Activated CD4-positive, alpha-beta T cell treated with anti-CD3 and anti-CD28 coated beads for 48 hours (primary cell): ENCODE measurements at regions not wholly inside any gene's neighbourhood (a gene's known extent, or its start where the extent isn't known, plus 50 kb on each side); places are given as distances from the start of the nearest gene placed in this dataset.

Source experiments
- DNase-seq: peaks from one replicate; pipeline ENCODE4 v3.0.0-alpha.2; 2020

DNA sequence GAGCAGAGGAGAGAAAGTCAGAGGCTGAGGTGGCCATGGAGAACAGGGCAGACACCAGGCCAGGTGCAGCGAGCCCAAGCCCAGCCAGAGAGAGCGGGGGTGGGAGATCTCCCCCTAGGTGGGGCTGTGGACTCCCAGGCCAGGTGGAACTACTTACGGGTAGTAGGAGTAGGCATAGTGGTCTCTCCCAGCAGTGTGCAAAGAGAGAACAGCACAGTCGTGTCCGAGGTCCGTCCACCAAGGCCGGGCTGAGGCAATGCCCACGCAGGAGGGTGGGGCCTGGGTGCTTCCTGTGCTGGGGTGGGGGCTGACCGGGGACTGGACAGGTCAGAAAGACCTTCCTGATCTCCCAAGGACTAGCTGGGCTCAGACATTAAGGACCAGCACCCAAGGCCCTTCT lies 263.7 kb downstream of the PTPRU start:
- no peak for DNase-seq

DNA sequence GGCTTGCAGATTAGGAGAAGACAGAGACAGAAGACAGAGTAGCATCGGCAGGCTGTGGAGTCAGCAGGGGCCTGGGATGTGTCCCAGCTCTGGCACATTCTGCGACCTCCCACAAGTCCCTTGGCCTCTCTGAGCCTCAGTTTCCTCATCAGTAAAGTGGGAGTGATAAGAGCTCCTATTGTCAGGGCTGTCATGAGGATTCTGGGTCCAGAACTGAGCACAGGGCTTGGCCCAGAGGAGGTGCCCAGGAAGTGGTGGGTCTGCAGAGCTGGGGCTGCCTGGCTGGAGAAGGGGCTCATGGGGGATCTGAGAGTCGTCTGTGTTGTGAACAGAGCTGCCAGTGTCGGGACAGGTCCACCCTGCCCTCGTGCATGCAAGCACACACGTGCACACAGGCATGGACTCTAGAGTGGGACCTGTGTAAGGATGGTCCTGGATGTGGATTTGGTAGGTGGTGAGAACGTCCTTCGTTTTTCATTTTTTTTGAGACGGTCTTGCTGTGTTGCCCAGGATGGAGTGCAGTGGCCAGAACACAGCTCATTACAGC lies 262.9 kb downstream of the PTPRU start:
- DNase-seq: no peak

DNA sequence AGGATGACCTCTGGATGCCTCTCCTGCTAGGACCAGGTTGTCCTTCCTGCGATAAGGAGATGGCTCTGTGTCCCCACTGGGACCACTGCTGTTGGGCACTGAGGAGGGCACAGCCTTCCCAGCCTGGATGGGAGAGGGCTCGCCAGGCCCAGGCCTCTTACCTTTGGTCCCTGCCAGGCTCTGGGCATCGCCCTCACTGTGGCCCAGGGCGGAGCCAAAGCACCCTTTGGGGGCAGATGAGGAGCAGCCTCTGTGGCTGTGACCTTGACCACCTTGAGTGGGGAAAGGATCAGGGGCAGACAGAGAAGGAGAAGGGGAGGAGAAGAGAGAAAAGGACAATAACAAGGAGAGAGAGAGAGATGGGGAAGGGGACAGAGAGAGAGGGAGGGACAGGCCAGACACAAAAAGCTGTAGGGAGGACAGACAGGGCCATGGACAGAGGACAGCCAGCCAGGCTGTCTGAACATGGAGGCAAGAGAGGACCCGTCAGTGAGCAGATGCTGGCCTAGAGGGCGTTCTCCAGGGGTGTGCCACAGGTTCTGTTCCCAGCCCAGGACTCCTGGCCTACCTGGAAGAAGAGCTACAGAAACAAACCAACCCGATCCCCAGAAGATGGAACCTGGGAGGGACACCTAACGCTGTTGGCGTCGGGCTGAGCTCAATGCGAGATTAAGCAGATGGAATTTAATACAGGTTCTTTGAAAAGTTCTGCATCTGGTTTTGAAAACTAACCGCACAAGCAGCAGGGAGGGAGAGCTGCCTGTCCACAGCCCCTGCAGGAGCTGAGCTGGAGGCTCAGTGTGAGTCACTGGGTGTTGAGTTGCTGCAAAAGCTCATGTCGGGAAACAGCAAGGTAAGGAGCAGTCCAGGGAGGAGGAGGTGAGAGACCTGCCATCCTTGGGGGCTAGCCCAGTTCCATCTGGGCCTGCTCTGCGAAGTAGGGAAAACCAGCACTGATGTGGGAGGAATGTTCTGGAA lies 262.1 kb downstream of the PTPRU start:
- no peak for DNase-seq

DNA sequence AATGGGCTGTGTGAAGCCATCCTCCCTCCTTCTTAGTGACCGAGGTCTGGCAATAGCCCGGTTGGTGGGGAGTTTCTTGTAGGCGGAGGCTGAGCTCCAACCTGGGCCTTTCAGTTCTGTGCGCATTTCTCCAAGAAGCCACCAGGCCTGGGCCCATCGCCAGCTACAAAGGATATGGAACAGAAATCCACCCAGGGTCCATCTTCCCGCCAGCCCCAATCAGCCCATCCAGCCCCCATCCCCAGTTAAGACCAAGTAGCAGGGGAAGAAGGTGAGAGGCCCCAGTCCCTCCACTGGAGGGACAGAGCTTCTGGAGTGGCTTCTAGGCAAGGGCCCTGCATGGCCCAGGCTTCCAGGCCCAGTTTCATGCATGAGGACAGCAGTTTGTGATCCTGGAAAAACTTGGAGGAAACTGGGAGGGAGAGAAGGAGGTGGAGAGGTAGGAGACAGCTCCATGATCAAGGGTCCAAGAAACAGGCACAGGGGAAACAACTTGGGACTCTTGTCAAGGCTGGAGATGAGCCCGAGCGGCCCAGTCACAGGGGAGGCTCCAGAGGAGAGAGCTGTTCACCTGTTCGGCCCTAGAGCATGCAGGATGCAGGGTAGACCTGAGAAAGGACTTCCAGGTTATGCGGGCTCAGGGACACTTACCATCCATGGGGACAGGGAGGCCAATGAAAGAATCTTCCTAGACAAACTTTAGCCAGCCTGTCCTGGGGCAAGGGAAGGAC lies 261.2 kb downstream of the PTPRU start:
- DNase-seq: no peak

DNA sequence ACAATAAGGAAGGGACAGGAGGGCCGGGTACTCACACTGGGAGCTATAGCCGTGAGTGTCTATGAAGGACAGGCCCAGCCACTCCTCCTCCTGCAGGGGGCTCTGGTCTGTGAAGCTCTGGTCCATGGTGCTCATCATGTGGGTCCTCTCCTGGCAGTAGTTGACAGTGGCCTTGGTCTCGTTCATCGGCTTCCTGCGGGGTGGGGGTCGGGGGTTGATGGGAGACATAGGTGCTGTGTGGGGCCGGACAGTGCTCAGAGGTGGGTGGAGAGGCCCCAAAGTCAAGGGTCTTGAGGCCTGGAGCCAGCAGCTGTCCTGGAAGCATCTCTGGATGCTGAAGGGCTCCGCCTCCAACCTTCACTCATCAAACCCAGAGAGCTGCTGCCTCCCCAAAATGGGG lies 260.4 kb downstream of the PTPRU start:
- no peak for DNase-seq

DNA sequence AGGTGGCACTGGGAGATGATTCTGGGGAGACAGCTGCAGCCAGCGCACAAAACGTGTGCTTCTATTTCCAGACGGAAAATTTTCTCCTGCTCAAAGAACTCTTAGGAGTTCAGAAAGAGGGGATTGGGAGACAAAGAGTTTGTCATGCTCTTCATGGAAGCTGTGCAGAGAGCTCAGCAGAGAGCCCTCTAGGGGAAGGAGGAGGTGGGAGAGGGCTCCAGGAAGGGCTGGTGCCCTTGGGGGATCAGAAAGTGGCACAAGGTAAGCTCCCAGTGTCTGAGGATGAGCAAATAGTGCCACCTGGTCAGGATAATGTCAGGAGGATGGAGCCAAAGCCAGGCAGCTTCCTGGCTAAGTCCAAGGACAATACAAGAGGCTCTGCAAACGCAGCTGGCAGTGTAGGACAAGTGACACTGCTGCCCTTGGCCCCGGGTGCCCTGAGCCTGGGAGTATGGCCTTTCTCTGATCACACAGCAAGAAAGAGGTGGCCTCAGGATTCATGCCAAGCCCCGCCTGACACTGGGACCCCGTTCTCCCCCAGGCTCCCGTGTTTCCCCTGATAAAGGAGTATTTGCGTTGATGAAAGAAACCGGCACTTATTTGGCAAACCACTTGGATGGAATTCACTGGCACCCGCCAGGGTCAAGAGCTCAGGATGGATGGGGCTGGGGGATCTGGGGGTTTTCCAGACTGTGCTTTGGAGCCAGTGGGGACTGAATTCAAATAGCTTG lies 254.0 kb downstream of the PTPRU start:
- no peak for DNase-seq

DNA sequence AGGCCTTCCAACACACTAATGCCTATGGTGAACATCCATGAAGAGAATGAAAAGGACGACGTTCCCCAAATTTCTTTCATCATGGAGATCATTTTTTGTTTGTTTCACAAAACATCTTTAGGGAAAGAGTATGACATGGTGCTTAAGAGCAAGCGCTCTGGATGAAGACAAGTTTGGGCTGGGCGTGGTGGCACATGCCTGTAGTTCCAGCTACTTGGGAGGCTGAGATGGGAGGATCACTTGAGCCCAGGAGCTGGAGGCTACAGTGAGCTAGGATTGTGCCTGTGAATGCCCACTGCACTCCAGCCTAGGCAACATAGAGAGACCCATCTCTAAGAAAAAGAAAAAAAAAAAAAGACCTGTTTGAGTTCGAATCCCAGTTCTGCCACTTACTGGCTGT lies 253.1 kb downstream of the PTPRU start:
- DNase-seq: no peak

DNA sequence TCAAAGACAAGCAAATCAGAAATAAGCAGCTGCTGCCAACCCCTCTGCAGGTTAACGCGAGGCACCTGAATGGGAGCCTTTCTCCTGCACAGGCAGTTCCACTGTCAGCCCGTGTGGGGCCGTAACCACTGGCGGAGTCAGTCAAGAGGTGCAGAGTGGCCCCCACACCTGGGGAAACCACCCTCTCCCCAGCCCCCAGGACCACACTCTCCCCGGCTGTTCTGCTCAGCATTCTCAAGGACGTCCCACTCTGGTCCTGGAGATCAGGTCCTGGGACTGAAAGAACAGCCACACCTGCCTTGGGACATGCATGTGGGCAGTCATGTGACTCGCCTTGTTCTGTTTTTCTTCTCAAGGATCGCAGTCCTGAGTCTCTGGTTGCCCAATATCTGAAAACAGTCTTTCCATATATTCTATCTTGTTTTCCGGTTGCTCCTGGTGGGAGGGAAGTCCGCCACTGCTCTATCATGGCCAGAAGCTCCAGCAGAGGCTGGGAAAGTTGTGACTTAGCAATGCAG lies 252.5 kb downstream of the PTPRU start:
- DNase-seq: no peak

DNA sequence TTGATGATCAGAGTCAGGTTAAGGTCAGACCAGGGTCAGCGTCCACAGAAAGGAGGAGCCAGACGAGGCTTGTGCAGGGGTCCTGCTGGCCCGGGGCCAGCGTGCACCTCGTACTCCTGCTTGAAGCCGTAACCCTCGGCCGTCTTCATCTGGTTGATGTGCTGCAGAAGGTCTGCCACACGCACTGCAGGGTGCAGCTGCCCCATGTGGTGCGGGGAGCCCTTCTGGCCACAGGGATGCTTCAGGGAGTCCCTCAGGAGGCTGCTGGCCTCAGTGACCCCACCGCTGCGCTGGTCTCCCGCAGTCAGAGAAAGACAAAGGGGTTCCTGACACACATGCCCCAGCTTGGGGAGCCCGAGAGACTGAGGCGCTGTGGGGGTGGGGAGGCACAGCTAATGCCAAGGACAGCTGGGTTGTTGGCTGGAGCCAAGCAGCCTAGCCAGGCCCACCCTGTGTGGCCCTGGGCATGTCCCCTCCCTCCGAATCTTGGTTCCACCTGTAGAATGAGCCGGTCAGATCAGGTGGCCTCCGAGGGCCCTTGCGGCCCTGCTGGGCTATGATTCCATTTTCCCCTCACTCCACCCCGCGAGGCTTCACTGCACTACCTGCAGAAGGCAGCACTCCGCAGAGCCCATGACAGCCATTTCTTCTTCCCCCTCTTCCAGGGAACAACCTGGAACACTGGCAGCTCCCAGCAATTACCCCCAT lies 251.9 kb downstream of the PTPRU start:
- no peak for DNase-seq

DNA sequence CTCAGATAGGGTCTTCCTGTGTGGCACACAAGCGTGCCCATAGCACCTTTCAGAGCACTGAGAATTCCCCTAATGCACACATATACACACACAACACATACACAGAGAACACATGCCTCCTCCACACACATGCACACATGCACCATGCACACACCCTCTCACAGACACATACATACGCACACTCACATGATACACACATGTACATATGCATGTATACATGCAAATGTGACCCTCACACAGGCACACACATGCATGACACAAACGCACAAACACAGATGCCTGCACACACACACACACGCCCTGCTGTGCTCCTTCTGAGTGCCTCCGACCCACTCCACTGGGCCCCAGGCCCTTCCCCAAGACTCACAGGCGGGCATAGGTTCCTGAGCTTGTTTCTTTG lies 251.0 kb downstream of the PTPRU start:
- no peak for DNase-seq

DNA sequence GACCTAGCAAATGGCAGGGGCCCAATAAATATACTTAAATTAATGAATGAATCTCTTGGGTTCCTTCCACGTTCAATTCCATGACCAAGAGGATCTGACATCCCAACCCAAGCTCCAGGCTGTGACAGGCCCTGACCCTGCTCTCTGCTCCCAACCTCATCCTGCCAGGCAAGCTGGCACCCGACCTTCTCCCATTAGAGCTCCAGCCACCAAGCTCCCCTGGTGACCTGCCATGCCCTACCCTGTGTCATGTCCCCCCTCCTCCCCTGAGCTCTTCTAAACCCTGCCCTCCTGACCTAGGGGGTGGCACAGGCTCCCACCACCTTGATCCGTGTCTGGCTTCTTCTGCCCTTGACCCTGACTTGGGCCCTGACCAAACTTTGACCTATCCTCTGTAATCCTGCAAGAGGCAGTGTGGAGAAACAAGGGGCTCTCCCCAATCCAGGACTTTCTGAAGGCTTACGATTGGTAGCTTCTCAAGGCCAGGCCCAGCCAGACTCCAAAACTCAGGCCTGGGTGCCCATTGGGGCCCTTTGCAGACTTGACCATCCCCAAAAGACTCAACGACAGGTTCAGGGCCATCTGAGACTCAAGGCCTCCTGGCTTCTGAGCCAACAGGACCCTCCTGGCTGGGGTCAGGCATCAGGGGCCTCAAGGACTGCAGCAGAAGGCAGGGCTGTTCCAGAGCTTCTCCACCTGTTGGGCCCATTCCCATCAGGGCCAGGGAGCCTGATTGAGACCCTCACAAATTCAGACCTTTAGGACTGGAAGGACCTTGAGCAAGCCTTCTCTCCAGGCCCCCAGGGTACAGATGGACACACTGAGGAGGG lies 249.0 kb downstream of the PTPRU start:
- no peak for DNase-seq

DNA sequence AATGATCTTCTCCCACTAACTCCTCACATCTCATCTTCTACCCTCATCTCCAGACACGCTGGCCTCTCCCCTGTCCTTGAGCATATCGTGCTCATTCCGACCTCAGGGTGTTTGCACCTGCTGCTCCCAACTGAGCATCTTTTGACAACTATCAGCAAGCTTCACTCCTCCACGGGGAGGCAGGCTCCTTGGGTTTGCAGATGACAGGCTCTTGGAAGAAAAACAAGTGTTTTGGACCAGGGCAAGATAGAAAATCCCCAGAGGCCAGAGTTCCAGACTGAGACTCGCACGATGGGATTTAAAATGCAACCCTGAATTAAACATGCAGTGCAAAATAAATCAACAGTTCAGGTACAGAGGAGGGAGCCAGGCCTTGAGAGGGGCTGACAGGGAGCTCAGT lies 246.7 kb downstream of the PTPRU start:
- no peak for DNase-seq

DNA sequence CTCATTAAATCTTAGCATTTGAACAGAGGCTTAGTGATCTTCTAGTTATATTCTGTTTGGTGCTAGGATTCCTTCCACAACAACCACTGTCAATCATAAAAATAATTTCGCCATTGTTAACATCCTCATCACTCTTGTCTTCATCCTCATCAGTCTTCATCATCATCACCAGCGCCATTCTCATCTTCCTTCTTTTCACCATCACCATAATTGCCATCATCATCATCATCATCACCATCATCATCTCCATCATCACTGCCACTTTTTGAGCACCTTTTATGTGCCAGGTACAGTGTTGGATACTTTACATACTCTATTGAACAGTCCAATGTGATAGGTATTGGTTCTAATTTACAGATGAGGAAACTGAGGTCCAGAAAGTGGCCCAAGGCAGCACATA lies 245.7 kb downstream of the PTPRU start:
- DNase-seq: no peak

DNA sequence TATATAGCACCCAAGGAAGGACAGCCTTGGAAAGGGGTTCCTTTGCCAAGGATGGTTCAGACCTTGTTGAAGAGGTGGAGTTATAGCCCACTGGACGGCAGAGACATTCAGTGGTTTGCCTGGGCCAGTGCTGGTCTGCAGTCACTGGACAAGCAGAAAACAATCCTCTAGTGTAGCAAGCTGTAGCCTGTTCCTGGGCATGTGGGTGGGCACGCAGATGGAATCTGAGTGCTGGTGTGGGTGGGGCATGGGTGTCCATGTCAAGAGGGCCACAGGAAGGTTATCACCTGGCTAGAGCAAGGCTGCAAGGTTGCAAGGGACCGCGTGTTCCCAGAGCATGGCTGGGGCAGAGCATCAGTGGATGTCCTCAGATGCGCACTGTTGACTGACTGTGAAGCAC lies 244.7 kb downstream of the PTPRU start:
- DNase-seq: no peak

DNA sequence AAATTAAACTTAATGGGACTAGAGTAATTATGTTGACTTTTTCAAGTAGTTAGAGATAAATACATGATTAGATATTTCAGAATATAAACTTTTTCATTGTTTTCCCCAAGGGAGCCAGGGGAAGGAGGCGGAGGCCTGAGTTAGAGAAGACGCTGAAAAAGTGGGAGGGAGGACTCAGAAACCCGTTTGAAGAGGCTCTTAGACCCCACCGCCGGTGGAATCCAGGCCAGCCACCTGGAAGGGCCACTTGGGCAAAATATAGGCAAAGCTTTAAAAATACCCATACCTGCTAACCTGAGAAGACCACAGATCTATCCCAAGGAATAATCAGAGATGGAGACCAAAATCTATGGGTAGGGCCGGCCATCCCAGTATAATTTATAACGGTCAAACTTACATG lies 242.6 kb downstream of the PTPRU start:
- DNase-seq: no peak

DNA sequence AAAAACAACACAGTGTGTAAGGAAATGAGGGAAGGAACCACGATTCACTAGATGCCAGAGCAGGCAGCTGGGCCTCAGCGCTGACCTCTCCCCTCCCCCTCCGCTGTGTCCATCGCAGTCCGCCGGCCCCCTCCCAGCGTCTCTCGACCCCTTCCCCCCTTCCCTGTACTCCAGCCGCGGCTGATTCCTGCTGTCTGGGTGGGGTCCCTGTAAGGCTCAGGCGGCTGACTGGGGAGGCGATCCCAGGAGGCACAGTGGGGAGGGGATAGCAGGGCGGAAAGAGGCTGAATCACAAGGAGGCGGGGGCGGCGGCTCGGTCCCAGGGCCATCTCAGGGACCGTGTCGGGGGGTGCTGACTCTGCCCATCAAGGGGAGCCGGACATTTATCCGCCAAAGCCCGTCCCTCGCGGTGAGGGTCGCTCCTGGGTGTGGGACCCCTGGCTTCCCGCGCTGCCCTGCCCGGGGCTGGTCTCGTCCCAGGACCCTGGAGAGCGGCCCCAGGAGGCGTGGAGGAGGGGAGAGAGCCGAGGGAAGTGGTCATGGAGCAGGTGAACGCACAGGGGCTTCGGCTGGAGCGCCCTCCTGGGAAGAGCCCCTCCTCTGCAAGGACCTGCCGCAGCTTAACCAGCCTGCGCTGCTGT lies 241.9 kb downstream of the PTPRU start:
- DNase-seq: no peak

DNA sequence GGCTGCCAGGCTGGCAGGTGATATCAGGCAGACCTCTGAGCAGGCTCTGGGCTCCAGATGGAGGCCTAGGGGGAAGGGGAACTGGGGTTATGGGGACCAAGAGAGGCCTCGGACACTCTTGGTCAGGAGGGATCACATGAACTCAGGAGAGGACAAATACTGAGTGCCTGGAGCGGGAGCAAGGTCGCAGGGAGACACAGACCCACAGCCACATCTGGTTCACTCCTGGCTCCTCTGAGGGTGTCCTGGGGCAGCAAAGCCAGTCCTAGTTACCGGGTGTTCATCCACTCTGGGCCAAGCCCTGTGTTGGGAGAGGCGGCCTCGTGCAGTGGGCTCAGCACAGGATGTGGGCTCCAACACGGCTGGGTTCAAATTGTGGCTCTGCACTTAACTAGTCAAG lies 239.0 kb downstream of the PTPRU start:
- DNase-seq: no peak

DNA sequence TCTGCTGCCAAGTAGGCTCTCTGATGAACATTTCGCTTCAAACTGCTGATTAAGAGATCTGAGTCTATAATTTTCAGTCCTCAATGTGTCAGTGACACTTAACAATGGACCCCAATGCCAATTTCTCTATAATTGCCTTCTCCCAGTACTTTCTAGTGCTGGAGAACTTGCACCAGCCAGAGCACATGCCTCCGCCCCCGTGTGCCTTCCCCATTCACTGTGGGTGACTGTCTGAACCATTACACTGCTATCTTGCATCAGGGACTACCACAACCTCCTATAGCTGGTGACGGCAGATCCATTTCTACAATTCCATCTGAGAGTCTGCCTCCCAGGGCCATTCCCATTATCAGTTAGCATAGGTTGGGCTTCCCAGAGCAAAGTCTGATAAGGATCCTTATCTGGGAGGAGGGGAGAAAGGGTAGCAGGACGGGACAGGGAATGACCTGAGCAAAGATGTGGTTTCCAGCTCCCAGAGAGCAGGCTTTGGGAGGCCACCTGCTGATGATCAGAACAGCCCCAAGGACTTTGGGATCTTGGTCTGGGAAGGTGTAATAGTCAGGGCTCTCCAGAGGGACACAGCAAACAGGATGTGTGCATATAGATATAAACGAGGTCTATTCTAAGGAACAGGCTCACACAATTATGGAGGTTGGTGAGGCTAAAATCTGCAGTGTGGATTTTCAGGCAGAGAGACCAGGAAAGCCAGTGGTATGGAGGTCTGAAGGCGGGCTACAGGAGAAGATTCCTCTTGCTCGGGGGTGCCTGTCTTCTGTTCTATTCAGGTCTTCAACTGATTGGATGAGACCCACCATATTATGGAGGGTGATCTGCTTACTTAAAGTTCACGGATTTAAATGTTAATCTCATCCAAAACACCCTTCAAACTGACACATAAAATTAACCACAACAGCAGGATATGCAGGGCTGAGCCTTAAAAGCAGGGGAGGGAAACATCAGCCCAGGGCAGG lies 238.2 kb downstream of the PTPRU start:
- DNase-seq: no peak

DNA sequence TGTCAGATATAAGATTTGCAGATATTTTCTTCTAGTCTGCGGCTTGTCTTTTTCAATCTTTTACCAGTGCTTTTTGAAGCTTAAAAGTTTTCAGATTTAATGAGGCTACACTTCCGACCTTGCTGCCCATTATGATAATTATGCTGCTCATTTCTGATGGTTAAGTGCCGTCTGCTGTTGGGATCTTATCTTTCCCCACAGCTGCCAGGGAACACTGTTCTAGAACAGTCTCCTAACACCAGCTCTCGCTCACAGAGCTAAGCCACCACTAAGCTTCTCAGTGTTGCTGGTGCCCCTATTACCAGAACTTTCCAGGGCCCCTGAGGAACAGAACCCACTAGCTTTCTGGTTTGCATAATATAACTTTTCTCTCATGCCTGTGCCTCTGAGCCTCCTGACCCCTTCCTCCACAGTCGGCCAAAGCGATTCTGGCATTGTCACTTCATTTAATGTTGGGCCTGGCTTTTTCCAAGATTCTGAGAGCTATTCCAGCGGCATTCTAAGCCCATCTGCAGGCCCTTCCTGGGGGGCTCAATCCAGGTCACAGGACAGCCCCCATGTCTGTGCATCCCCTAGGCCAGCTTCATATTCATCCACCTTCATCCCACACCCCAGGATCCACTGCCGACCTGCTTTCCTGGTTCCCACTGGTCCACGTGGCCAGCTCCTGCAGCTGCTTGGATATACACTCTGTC lies 237.0 kb downstream of the PTPRU start:
- DNase-seq: no peak
